Stomach smooth muscle (tissue), 2 donors: ENCODE measurements at regions not wholly inside any gene's neighbourhood (a gene's known extent, or its start where the extent isn't known, plus 50 kb on each side); places are given as distances from the start of the nearest gene placed in this dataset.
"Not testable (repeated sequence)": the region's sequence is repeated elsewhere in the genome, so short reads cannot be mapped to it uniquely, and the experiment has no call there.

Experiments used
- H3K27ac ChIP-seq: one replicate; pipeline ENCODE4 v1.7.0; 2013; ENCODE audit warnings: mild to moderate bottlenecking, low read length, inconsistent platforms
- H3K27me3 ChIP-seq, 2 donors: one replicate each; pipeline ENCODE4 v1.7.0; 2013; ENCODE audit warnings: low read length in 2 of 2; ENCODE audit not compliant: insufficient read depth in 2 of 2, control insufficient read depth in 1 of 2
- H3K36me3 ChIP-seq, 2 donors: one replicate each; pipeline ENCODE4 v1.7.0; 2013; ENCODE audit warnings: low read length in 2 of 2; ENCODE audit not compliant: control insufficient read depth in 2 of 2, insufficient read depth in 2 of 2
- H3K4me1 ChIP-seq: one replicate; pipeline ENCODE4 v1.7.0; 2013; ENCODE audit warnings: low read length; ENCODE audit not compliant: control insufficient read depth, insufficient read depth
- H3K4me3 ChIP-seq, 2 donors: one replicate each; pipeline ENCODE4 v1.7.0; 2013; ENCODE audit warnings: low read length in 2 of 2
- H3K9ac ChIP-seq, 2 donors: one replicate each; pipeline ENCODE4 v1.7.0; 2013; ENCODE audit warnings: low read length in 2 of 2, mild to moderate bottlenecking in 1 of 2
- H3K9me3 ChIP-seq, 2 donors: one replicate each; pipeline ENCODE4 v1.7.0; 2013; ENCODE audit warnings: low read length in 2 of 2; ENCODE audit not compliant: control insufficient read depth in 2 of 2
- donor health status: healthy.
- donor health status: Pancreatic carcinoma.

- H3K36me3 ChIP-seq = no peaks in the 10 kb centered on the region
- H3K4me1 ChIP-seq = peaks cover 3% of the 10 kb centered on the region
- no peak overlapping the region for H3K9ac ChIP-seq
- no peak overlapping the region for H3K4me3 ChIP-seq
- no peak overlapping the region for H3K27ac ChIP-seq
- H3K27me3 ChIP-seq = peaks cover 0 to 6% of the 10 kb centered on the region in 2 donors
- no peaks in the 10 kb centered on the region for H3K9me3 ChIP-seq
Measured at GRCh38 chrX:115911967-115912366, 258.6 kb upstream of the AGTR2 start.

- peaks cover 0 to 6% of the 10 kb centered on the region in 2 donors for H3K27me3 ChIP-seq
- peaks cover 3% of the 10 kb centered on the region for H3K4me1 ChIP-seq
- H3K9me3 ChIP-seq = no peaks in the 10 kb centered on the region
- no peak overlapping the region for H3K4me3 ChIP-seq
- H3K27ac ChIP-seq = no peak overlapping the region
- H3K36me3 ChIP-seq = no peaks in the 10 kb centered on the region
- H3K9ac ChIP-seq = no peak overlapping the region
Measured at GRCh38 chrX:115912372-115912897, 258.1 kb upstream of the AGTR2 start.

GRCh38 chrX:115913575-115913974 lies 257.0 kb upstream of the AGTR2 start:
- no peaks in the 10 kb centered on the region for H3K9me3 ChIP-seq
- H3K36me3 ChIP-seq = no peaks in the 10 kb centered on the region
- peaks cover 0 to 6% of the 10 kb centered on the region in 2 donors for H3K27me3 ChIP-seq
- peaks cover 3% of the 10 kb centered on the region for H3K4me1 ChIP-seq
- no peak overlapping the region for H3K4me3 ChIP-seq
- H3K9ac ChIP-seq = no peak overlapping the region
- no peak overlapping the region for H3K27ac ChIP-seq

- not testable (repeated sequence) for H3K27me3 ChIP-seq, H3K9me3 ChIP-seq, H3K4me1 ChIP-seq, H3K9ac ChIP-seq, H3K4me3 ChIP-seq, H3K36me3 ChIP-seq, H3K27ac ChIP-seq
Measured at GRCh38 chrX:115915625-115916024, 254.9 kb upstream of the AGTR2 start.

GRCh38 chrX:115929480-115929879 lies 241.1 kb upstream of the AGTR2 start:
- H3K9ac ChIP-seq = no peak overlapping the region
- H3K4me1 ChIP-seq = no peaks in the 10 kb centered on the region
- H3K4me3 ChIP-seq = no peak overlapping the region
- H3K9me3 ChIP-seq = peaks cover 0 to 3% of the 10 kb centered on the region in 2 donors
- H3K36me3 ChIP-seq = no peaks in the 10 kb centered on the region
- H3K27ac ChIP-seq = no peak overlapping the region
- no peaks in the 10 kb centered on the region for H3K27me3 ChIP-seq

GRCh38 chrX:115936008-115936407 lies 234.5 kb upstream of the AGTR2 start:
- no peak overlapping the region for H3K4me3 ChIP-seq
- no peaks in the 10 kb centered on the region for H3K36me3 ChIP-seq
- H3K9ac ChIP-seq = no peak overlapping the region
- no peaks in the 10 kb centered on the region for H3K9me3 ChIP-seq
- H3K27ac ChIP-seq = no peak overlapping the region
- H3K4me1 ChIP-seq = peaks cover 4% of the 10 kb centered on the region
- peaks cover 0 to 9% of the 10 kb centered on the region in 2 donors for H3K27me3 ChIP-seq

GRCh38 chrX:115939070-115939469 lies 231.5 kb upstream of the AGTR2 start:
- Histone ChIP-seq H3K9ac (no peak overlapping the region), H3K4me1 (peaks cover 12% of the 10 kb centered on the region), H3K4me3 (no peak overlapping the region), H3K27ac (no peak overlapping the region), H3K9me3 (no peaks in the 10 kb centered on the region), H3K27me3 (peaks cover 0 to 12% of the 10 kb centered on the region in 2 donors), H3K36me3 (no peaks in the 10 kb centered on the region)

- H3K27ac ChIP-seq = no peak overlapping the region
- H3K4me3 ChIP-seq = no peak overlapping the region
- H3K9me3 ChIP-seq = no peaks in the 10 kb centered on the region
- no peak overlapping the region for H3K9ac ChIP-seq
- H3K27me3 ChIP-seq = peaks cover 0 to 12% of the 10 kb centered on the region in 2 donors
- no peaks in the 10 kb centered on the region for H3K36me3 ChIP-seq
- H3K4me1 ChIP-seq = peaks cover 12% of the 10 kb centered on the region
Measured at GRCh38 chrX:115939636-115940160, 230.8 kb upstream of the AGTR2 start.

GRCh38 chrX:115940348-115940747 lies 230.2 kb upstream of the AGTR2 start:
- Histone ChIP-seq H3K9me3 (no peaks in the 10 kb centered on the region), H3K36me3 (no peaks in the 10 kb centered on the region), H3K4me1 (peaks cover 12% of the 10 kb centered on the region), H3K9ac (no peak overlapping the region), H3K27ac (no peak overlapping the region), H3K4me3 (no peak overlapping the region), H3K27me3 (peaks cover 0 to 7% of the 10 kb centered on the region in 2 donors)

GRCh38 chrX:115940888-115941332 lies 229.6 kb upstream of the AGTR2 start:
- no peaks in the 10 kb centered on the region for H3K36me3 ChIP-seq
- no peaks in the 10 kb centered on the region for H3K9me3 ChIP-seq
- H3K9ac ChIP-seq = peak overlapping the region in 1 of 2 donors; percentile 58
- peak overlapping the region in 1 of 2 donors; percentile 44 for H3K4me3 ChIP-seq
- peaks cover 0 to 3% of the 10 kb centered on the region in 2 donors for H3K27me3 ChIP-seq
- H3K27ac ChIP-seq = peak overlapping the region; percentile 71
- H3K4me1 ChIP-seq = peaks cover 12% of the 10 kb centered on the region

GRCh38 chrX:115941388-115941787 lies 229.2 kb upstream of the AGTR2 start:
- Histone ChIP-seq H3K4me3 (no peak overlapping the region), H3K4me1 (peaks cover 12% of the 10 kb centered on the region), H3K27ac (peak overlapping the region; percentile 71), H3K36me3 (no peaks in the 10 kb centered on the region), H3K9me3 (no peaks in the 10 kb centered on the region), H3K9ac (peak overlapping the region in 1 of 2 donors; percentile 13), H3K27me3 (peaks cover 0 to 3% of the 10 kb centered on the region in 2 donors)
